ENCODE measurements at regions not wholly inside any gene's neighbourhood (a gene's known extent, or its start where the extent isn't known, plus 50 kb on each side); places are given as distances from the start of the nearest gene placed in this dataset.

- no peak for TF ChIP-seq EZH2phosphoT487 (IDR thresholded peaks at IDR 0.05; ENCODE audit: borderline replicate concordance, low read depth, low read length)
- TF ChIP-seq, protein P1, sequence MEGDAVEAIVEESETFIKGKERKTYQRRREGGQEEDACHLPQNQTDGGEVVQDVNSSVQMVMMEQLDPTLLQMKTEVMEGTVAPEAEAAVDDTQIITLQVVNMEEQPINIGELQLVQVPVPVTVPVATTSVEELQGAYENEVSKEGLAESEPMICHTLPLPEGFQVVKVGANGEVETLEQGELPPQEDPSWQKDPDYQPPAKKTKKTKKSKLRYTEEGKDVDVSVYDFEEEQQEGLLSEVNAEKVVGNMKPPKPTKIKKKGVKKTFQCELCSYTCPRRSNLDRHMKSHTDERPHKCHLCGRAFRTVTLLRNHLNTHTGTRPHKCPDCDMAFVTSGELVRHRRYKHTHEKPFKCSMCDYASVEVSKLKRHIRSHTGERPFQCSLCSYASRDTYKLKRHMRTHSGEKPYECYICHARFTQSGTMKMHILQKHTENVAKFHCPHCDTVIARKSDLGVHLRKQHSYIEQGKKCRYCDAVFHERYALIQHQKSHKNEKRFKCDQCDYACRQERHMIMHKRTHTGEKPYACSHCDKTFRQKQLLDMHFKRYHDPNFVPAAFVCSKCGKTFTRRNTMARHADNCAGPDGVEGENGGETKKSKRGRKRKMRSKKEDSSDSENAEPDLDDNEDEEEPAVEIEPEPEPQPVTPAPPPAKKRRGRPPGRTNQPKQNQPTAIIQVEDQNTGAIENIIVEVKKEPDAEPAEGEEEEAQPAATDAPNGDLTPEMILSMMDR (conservative IDR thresholded peaks at IDR 0.05; ENCODE audit: low read length), result peak; percentile 60
Observed at GRCh38 chr5:24368115-24368514, 276.7 kb downstream of the CDH10 start.

Measured in OCI-LY7 (cell line).